ENCODE measurements at regions not wholly inside any gene's neighbourhood (a gene's known extent, or its start where the extent isn't known, plus 50 kb on each side); places are given as distances from the start of the nearest gene placed in this dataset.

GRCh38 chr11:92882828-92883611 lies 86.4 kb upstream of the MTNR1B start:
- DNase-seq (ENCODE audit: extremely low read depth, low read depth): no peak

GRCh38 chr11:92885600-92885999 lies 83.9 kb upstream of the MTNR1B start:
- DNase-seq (ENCODE audit: extremely low read depth, low read depth): no peak

GRCh38 chr11:92886243-92886905 lies 83.1 kb upstream of the MTNR1B start:
- peak; percentile 41 for DNase-seq (ENCODE audit: extremely low read depth, low read depth)

- no peak for DNase-seq (ENCODE audit: extremely low read depth, low read depth)
These were observed 80.8 kb upstream of the MTNR1B start for GRCh38 chr11:92888696-92889095.

GRCh38 chr11:92890846-92891245 lies 78.6 kb upstream of the MTNR1B start:
- DNase-seq (ENCODE audit: extremely low read depth, low read depth): no peak

- no peak for DNase-seq (ENCODE audit: extremely low read depth, low read depth)
These were observed 76.4 kb upstream of the MTNR1B start for GRCh38 chr11:92892802-92893684.

- DNase-seq (ENCODE audit: extremely low read depth, low read depth): no peak
These were observed 75.3 kb upstream of the MTNR1B start for GRCh38 chr11:92894197-92894596.

- no peak for DNase-seq (ENCODE audit: extremely low read depth, low read depth)
These were observed 72.0 kb upstream of the MTNR1B start for GRCh38 chr11:92897487-92897886.

- DNase-seq (ENCODE audit: extremely low read depth, low read depth): no peak
These were observed 67.0 kb upstream of the MTNR1B start for GRCh38 chr11:92902417-92902816.

GRCh38 chr11:92907671-92908070 lies 61.8 kb upstream of the MTNR1B start:
- no peak for DNase-seq (ENCODE audit: extremely low read depth, low read depth)

GRCh38 chr11:92909214-92909613 lies 60.2 kb upstream of the MTNR1B start:
- DNase-seq (ENCODE audit: extremely low read depth, low read depth): no peak

- no peak for DNase-seq (ENCODE audit: extremely low read depth, low read depth)
These were observed 58.0 kb upstream of the MTNR1B start for GRCh38 chr11:92911478-92911877.

GRCh38 chr11:92915551-92915950 lies 53.9 kb upstream of the MTNR1B start:
- no peak for DNase-seq (ENCODE audit: extremely low read depth, low read depth)

GRCh38 chr11:92916299-92916698 lies 53.2 kb upstream of the MTNR1B start:
- DNase-seq (ENCODE audit: extremely low read depth, low read depth): no peak

GRCh38 chr11:92917927-92918326 lies 51.5 kb upstream of the MTNR1B start:
- DNase-seq (ENCODE audit: extremely low read depth, low read depth): no peak

- DNase-seq (ENCODE audit: extremely low read depth, low read depth): no peak
These were observed 50.4 kb upstream of the MTNR1B start for GRCh38 chr11:92919048-92919447.

All from NCI-H460 (cell line).